Activated CD4-positive, alpha-beta T cell treated with anti-CD3 and anti-CD28 coated beads for 36 hours (primary cell): ENCODE measurements at regions not wholly inside any gene's neighbourhood (a gene's known extent, or its start where the extent isn't known, plus 50 kb on each side); places are given as distances from the start of the nearest gene placed in this dataset.

Source experiments
- ATAC-seq: fragments of 200-7000 bp; cut with Tn5 transposase; one replicate; pipeline ENCODE4 v1.10.0; 2021; ENCODE audit warnings: mild to moderate bottlenecking, moderate library complexity
- CTCF ChIA-PET: fragments of 350-600 bp; sonication (Branson Sonifier 250); formaldehyde crosslinking; loops from one replicate; lab custom pipeline; 2021; ENCODE audit warnings: antibody characterized with exemption; lab: Charles Lee
- POLR2A ChIA-PET: fragments of 350-600 bp; sonication (Branson Sonifier 250); formaldehyde crosslinking; loops from one replicate; lab custom pipeline; 2021; ENCODE audit warnings: antibody characterized with exemption, inconsistent platforms; lab: Charles Lee
- DNase-seq: peaks from one replicate; pipeline ENCODE4 v3.0.0-alpha.2; 2020
- H3K27ac Mint-ChIP-seq: one replicate; pipeline ENCODE4 v1.8.0; 2021; ENCODE audit warnings: mixed read lengths
- H3K27me3 Mint-ChIP-seq: one replicate; pipeline ENCODE4 v1.8.0; 2021; ENCODE audit warnings: mixed read lengths
- H3K36me3 Mint-ChIP-seq: one replicate; pipeline ENCODE4 v1.8.0; 2021; ENCODE audit warnings: low read depth, mixed read lengths
- H3K4me1 Mint-ChIP-seq: one replicate; pipeline ENCODE4 v1.8.0; 2021; ENCODE audit warnings: mixed read lengths
- H3K4me3 Mint-ChIP-seq: one replicate; pipeline ENCODE4 v1.8.0; 2021; ENCODE audit warnings: mild to moderate bottlenecking, moderate library complexity, mixed read lengths
- H3K9me3 Mint-ChIP-seq: one replicate; pipeline ENCODE4 v1.8.0; 2021; ENCODE audit warnings: low read depth, mixed read lengths
- intact Hi-C, 2 experiments: fragments of 100-400 bp; cut with DNase I in 1 of 2; cut with micrococcal nuclease in 1 of 2; formaldehyde crosslinking; loops; one replicate each; pipeline versions ENCODE4 v1.14.2 to v1.15.1; 2022 to 2024; cut with DNase I, micrococcal nuclease

- ChIA-PET POLR2A (no interaction called here), CTCF (interaction anchor here (0.7 to 4.2 kb wide), 8 partner anchors 9 to 1301 kb away, joined by 3 to 37 read pairs (median 4); no protein-coding TSS in a partner anchor)
- peaks cover 4% of the 10 kb centered on the region for H3K9me3 Mint-ChIP-seq
- peaks cover 18% of the 10 kb centered on the region for H3K4me1 Mint-ChIP-seq
- intact Hi-C loops: loop anchor here in 1 of 2 experiments (2.0 to 5.0 kb wide), 3 partner anchors 88 to 500 kb away; no protein-coding TSS in a partner anchor
- no peak for DNase-seq
- no peak overlapping the region for H3K27ac Mint-ChIP-seq
- peaks cover 4% of the 10 kb centered on the region for H3K27me3 Mint-ChIP-seq
- H3K4me3 Mint-ChIP-seq: no peak overlapping the region
- no peaks in the 10 kb centered on the region for H3K36me3 Mint-ChIP-seq
- no peak for ATAC-seq
Measured at GRCh38 chr12:67442347-67442841, 173.2 kb downstream of the CAND1 start.

DNA sequence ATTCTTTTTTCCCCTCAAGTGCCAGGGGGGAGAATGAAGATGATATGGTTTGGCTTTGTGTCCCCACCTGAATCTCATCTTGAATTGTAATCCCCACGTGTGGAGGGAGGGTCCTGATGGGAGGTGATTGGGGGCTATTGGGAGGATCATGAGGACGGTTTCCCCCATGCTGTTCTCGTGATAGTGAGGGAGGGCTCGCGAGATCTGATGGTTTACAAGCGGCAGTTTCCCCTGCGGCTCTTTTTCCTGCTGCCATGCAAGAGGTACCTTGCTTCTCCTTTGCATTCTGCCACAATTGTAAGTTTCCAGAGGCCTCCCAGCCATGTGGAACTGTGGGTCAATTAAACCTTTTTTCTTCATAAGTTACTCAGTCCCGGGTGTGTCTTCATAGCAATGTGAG lies 173.7 kb downstream of the CAND1 start:
- H3K36me3 Mint-ChIP-seq: no peaks in the 10 kb centered on the region
- peaks cover 4% of the 10 kb centered on the region for H3K9me3 Mint-ChIP-seq
- no peak for ATAC-seq
- ChIA-PET CTCF (interaction anchor here (0.8 to 4.2 kb wide), 3 partner anchors 9 to 1301 kb away, joined by 3 to 37 read pairs (median 3); no protein-coding TSS in a partner anchor), POLR2A (no interaction called here)
- H3K4me1 Mint-ChIP-seq: peaks cover 21% of the 10 kb centered on the region
- intact Hi-C loops: loop anchor here in 1 of 2 experiments (2.0 to 5.0 kb wide), 3 partner anchors 88 to 499 kb away; no protein-coding TSS in a partner anchor
- H3K27ac Mint-ChIP-seq: no peak overlapping the region
- H3K27me3 Mint-ChIP-seq: peaks cover 7% of the 10 kb centered on the region
- DNase-seq: no peak
- H3K4me3 Mint-ChIP-seq: no peak overlapping the region

GRCh38 chr12:67444542-67444941 lies 175.4 kb downstream of the CAND1 start:
- Mint-ChIP-seq H3K36me3 (no peaks in the 10 kb centered on the region), H3K27ac (no peak overlapping the region), H3K27me3 (peaks cover 10% of the 10 kb centered on the region), H3K9me3 (no peaks in the 10 kb centered on the region), H3K4me1 (peaks cover 29% of the 10 kb centered on the region), H3K4me3 (no peak overlapping the region)
- ChIA-PET POLR2A (no interaction called here), CTCF (interaction anchor here (1.1 to 1.3 kb wide), 3 partner anchors 19 to 87 kb away, joined by 3 to 4 read pairs (median 3); no protein-coding TSS in a partner anchor)
- no peak for DNase-seq
- no peak for ATAC-seq
- intact Hi-C loops: loop anchor here in 1 of 2 experiments (5.0 kb wide), 2 partner anchors 188 to 498 kb away; no protein-coding TSS in a partner anchor

- Mint-ChIP-seq H3K4me3 (no peak overlapping the region), H3K9me3 (peaks cover 5% of the 10 kb centered on the region), H3K27me3 (peaks cover 10% of the 10 kb centered on the region), H3K4me1 (peaks cover 41% of the 10 kb centered on the region), H3K36me3 (peaks cover 2% of the 10 kb centered on the region), H3K27ac (no peak overlapping the region)
- POLR2A ChIA-PET: no interaction called here
- DNase-seq: no peak
- ATAC-seq: no peak
- CTCF ChIA-PET: no interaction called here
- intact Hi-C loops: no loop called here
Measured at GRCh38 chr12:67446716-67447115, 177.6 kb downstream of the CAND1 start.

- H3K9me3 Mint-ChIP-seq: peaks cover 5% of the 10 kb centered on the region
- no peak overlapping the region for H3K27ac Mint-ChIP-seq
- intact Hi-C loops: no loop called here
- POLR2A ChIA-PET: interaction anchor here (0.5 kb wide), 1 partner anchor 1235 kb away, joined by 12 read pairs; no protein-coding TSS in a partner anchor
- H3K36me3 Mint-ChIP-seq: peaks cover 2% of the 10 kb centered on the region
- no peak overlapping the region for H3K4me3 Mint-ChIP-seq
- ATAC-seq (no peak), DNase-seq (no peak)
- CTCF ChIA-PET: no interaction called here
- H3K4me1 Mint-ChIP-seq: peaks cover 42% of the 10 kb centered on the region
- H3K27me3 Mint-ChIP-seq: peaks cover 10% of the 10 kb centered on the region
Measured at GRCh38 chr12:67447180-67447579, 178.0 kb downstream of the CAND1 start.

GRCh38 chr12:67449591-67450052 lies 180.5 kb downstream of the CAND1 start:
- peaks cover 5% of the 10 kb centered on the region for H3K9me3 Mint-ChIP-seq
- peaks cover 2% of the 10 kb centered on the region for H3K36me3 Mint-ChIP-seq
- ATAC-seq (peak; percentile 80), DNase-seq (peak; percentile 21)
- peaks cover 52% of the 10 kb centered on the region for H3K4me1 Mint-ChIP-seq
- peaks cover 14% of the 10 kb centered on the region for H3K27me3 Mint-ChIP-seq
- no peak overlapping the region for H3K4me3 Mint-ChIP-seq
- intact Hi-C loops: loop anchor here in 1 of 2 experiments (2.0 to 10.0 kb wide), 3 partner anchors 181 to 835 kb away; partner anchors contain the start of gene DYRK2
- no peak overlapping the region for H3K27ac Mint-ChIP-seq
- POLR2A ChIA-PET: no interaction called here
- CTCF ChIA-PET: interaction anchor here (2.0 kb wide), 1 partner anchor 94 kb away, joined by 5 read pairs; no protein-coding TSS in a partner anchor

- Mint-ChIP-seq H3K27me3 (peaks cover 16% of the 10 kb centered on the region), H3K27ac (no peak overlapping the region), H3K4me1 (peaks cover 52% of the 10 kb centered on the region), H3K36me3 (peaks cover 2% of the 10 kb centered on the region), H3K4me3 (no peak overlapping the region), H3K9me3 (peaks cover 5% of the 10 kb centered on the region)
- intact Hi-C loops: loop anchor here in 1 of 2 experiments (2.0 to 10.0 kb wide), 3 partner anchors 180 to 834 kb away; partner anchors contain the start of gene DYRK2
- CTCF ChIA-PET: interaction anchor here (2.0 kb wide), 1 partner anchor 95 kb away, joined by 5 read pairs; no protein-coding TSS in a partner anchor
- DNase-seq: no peak
- POLR2A ChIA-PET: no interaction called here
- ATAC-seq: no peak
Measured at GRCh38 chr12:67450441-67450840, 181.3 kb downstream of the CAND1 start.

DNA sequence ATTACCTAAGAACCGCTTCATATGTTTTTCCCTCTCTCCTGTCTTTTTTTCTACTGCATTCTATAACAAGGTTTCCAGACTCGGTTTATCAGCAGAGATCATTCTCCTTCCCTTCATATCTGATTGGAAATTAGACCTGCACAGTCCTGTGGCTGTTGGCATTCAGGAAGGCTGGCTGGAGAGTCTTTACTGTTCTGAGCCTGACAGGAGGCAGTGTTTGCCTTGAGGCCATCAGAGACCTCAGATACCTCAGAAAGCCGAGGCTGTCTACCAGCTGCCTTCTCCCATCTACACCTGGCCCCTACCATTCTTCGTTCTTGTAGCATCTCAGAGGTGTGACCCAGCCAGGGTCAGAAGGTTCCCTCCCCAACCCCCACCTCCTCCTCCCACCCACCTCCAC lies 182.0 kb downstream of the CAND1 start:
- CTCF ChIA-PET: interaction anchor here (1.8 to 2.0 kb wide), 2 partner anchors 26 to 95 kb away, joined by 3 to 5 read pairs; no protein-coding TSS in a partner anchor
- H3K9me3 Mint-ChIP-seq: peaks cover 5% of the 10 kb centered on the region
- no peak overlapping the region for H3K4me3 Mint-ChIP-seq
- intact Hi-C loops: loop anchor here in 1 of 2 experiments (2.0 to 10.0 kb wide), 3 partner anchors 180 to 834 kb away; partner anchors contain the start of gene DYRK2
- H3K36me3 Mint-ChIP-seq: peaks cover 2% of the 10 kb centered on the region
- ATAC-seq (no peak), DNase-seq (no peak)
- POLR2A ChIA-PET: no interaction called here
- H3K27ac Mint-ChIP-seq: no peak overlapping the region
- peaks cover 20% of the 10 kb centered on the region for H3K27me3 Mint-ChIP-seq
- peaks cover 52% of the 10 kb centered on the region for H3K4me1 Mint-ChIP-seq

GRCh38 chr12:67452119-67452805 lies 183.1 kb downstream of the CAND1 start:
- Mint-ChIP-seq H3K27ac (peak overlapping the region; percentile 6), H3K36me3 (peaks cover 2% of the 10 kb centered on the region), H3K27me3 (peaks cover 22% of the 10 kb centered on the region), H3K9me3 (peaks cover 5% of the 10 kb centered on the region), H3K4me1 (peaks cover 44% of the 10 kb centered on the region), H3K4me3 (no peak overlapping the region)
- ChIA-PET CTCF (interaction anchor here (1.4 to 1.8 kb wide), 2 partner anchors 10 to 25 kb away, joined by 3 to 6 read pairs; no protein-coding TSS in a partner anchor), POLR2A (no interaction called here)
- DNase-seq (peak; percentile 50), ATAC-seq (peak; percentile 69)
- intact Hi-C loops: loop anchor here (1.0 to 10.0 kb wide), 5 partner anchors 195 to 833 kb away; partner anchors contain the start of gene DYRK2 (in 1 of the 2)

DNA sequence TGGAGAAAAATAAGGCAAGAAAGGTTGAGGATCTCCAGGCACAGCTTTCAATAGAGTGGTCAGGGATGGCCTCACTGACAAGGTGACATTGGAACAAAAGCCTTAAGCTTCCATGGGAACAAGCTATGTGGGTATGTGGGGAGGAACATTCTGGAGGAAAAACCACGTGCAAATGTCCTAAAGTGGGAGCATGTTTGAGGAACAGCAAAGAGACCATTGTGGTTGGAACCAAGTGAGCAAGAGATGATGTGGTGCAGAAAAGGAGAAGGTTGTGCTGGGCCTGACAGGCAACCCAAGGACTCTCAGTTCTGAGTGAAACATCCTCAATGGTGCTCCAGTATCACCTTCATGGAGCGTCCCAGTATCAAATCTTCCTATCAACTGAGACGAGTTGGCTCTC lies 184.0 kb downstream of the CAND1 start:
- Mint-ChIP-seq H3K27me3 (peaks cover 19% of the 10 kb centered on the region), H3K4me3 (no peak overlapping the region), H3K36me3 (peaks cover 2% of the 10 kb centered on the region), H3K27ac (no peak overlapping the region), H3K9me3 (peaks cover 5% of the 10 kb centered on the region), H3K4me1 (peaks cover 41% of the 10 kb centered on the region)
- POLR2A ChIA-PET: no interaction called here
- DNase-seq (no peak), ATAC-seq (no peak)
- CTCF ChIA-PET: interaction anchor here (0.8 to 1.4 kb wide), 2 partner anchors 11 to 25 kb away, joined by 3 to 6 read pairs; no protein-coding TSS in a partner anchor
- intact Hi-C loops: loop anchor here in 1 of 2 experiments (5.0 to 10.0 kb wide), 2 partner anchors 194 to 832 kb away; partner anchors contain the start of gene DYRK2

- peaks cover 26% of the 10 kb centered on the region for H3K4me1 Mint-ChIP-seq
- no peak overlapping the region for H3K4me3 Mint-ChIP-seq
- POLR2A ChIA-PET: no interaction called here
- intact Hi-C loops: loop anchor here in 1 of 2 experiments (10.0 kb wide), 1 partner anchor 830 kb away; no protein-coding TSS in a partner anchor
- no peaks in the 10 kb centered on the region for H3K9me3 Mint-ChIP-seq
- ATAC-seq (no peak), DNase-seq (no peak)
- CTCF ChIA-PET: no interaction called here
- peaks cover 16% of the 10 kb centered on the region for H3K27me3 Mint-ChIP-seq
- H3K27ac Mint-ChIP-seq: no peak overlapping the region
- H3K36me3 Mint-ChIP-seq: peaks cover 2% of the 10 kb centered on the region
Measured at GRCh38 chr12:67455236-67455635, 186.1 kb downstream of the CAND1 start.
